LHCN-M2 (cell line): ENCODE measurements at regions not wholly inside any gene's neighbourhood (a gene's known extent, or its start where the extent isn't known, plus 50 kb on each side); places are given as distances from the start of the nearest gene placed in this dataset.

Source experiments
- DNase-seq: peaks from one replicate; pipeline ENCODE4 v3.0.0-alpha.2; 2012; ENCODE audit warnings: low read depth

DNA sequence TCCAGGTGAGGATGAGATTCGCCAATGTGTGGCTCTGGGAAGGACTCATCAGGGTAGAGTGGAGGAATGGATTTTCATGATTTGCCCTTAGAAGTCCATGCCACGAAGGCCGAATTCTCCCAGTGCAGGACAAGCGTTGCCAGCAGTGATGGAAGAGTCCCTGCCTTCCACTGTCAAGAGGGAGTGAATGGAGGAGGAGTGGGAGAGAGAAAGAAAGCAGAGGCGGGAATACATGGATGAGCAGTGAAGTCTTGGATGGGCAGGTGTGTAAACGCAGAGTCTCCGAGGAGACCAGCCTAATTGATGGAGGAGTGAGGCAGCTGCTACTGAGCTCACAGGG lies 419.2 kb downstream of the GLRX3 start:
- no peak for DNase-seq

- no peak for DNase-seq
These were observed 421.1 kb downstream of the GLRX3 start for GRCh38 chr10:130557181-130557845.

GRCh38 chr10:130558746-130559546 lies 422.8 kb downstream of the GLRX3 start:
- DNase-seq, result no peak

GRCh38 chr10:130559547-130559880 lies 423.3 kb downstream of the GLRX3 start:
- no peak for DNase-seq

GRCh38 chr10:130560116-130560515 lies 423.9 kb downstream of the GLRX3 start:
- DNase-seq, result no peak

DNA sequence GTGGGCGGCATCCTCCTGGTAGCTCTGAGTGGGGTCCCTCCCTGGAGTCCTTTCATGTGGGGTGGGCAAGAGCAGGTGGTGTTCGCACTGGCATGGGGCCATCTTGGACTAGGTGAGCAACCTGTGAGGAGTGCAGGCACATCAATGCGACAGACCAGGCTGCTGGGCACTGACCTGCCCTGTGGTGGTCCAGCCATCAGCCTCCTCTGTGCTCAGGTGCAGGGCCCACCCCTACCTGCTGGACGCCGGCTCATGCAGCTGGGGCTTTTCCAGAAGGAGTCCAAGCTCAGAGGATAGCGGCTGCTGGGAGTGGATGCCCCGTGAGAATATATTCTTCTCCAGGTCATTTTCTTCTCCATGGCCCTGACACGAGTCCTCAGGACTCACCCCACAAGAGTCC lies 424.4 kb downstream of the GLRX3 start:
- DNase-seq, result no peak

GRCh38 chr10:130561681-130562080 lies 425.5 kb downstream of the GLRX3 start:
- DNase-seq, result no peak

DNA sequence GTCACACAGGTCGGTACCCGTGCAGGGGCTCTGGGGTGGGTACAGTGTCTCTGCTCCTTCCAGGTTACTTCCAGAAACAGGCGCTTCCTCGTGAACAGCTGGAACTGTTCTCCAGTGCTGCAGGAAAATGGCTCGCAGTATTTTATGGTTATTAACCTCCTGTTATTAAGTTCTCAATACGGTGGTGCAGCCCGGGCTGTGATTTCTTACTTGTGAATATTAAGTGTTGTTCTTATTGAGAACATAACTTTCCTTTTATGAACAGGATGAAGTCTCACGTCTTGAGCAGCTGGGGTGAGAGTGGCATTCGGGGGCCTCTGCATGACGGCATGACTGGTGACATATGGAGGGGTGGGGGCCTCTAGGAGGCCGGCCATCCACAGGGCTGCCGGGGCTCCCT lies 430.8 kb downstream of the GLRX3 start:
- DNase-seq, result no peak

DNA sequence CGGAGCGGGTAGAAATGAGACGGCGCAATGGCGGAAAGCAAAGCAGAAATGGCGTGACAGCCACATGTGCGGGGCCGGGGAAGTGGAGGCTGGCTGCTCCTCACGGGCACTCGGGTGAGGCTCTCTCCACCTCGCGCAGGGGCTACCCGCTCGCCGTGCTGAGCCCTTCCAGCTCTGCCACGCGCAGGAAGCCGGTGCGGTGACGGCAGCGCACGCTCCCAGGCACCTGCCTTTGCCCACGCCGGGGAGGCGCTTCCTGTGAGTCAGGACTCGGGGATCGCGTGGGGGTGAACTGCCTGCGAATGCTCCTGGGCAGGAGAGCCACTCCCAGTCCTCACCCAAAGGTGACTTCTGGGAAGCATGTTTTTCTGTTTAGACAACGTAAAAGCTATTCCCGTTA lies 431.2 kb downstream of the GLRX3 start:
- no peak for DNase-seq

DNA sequence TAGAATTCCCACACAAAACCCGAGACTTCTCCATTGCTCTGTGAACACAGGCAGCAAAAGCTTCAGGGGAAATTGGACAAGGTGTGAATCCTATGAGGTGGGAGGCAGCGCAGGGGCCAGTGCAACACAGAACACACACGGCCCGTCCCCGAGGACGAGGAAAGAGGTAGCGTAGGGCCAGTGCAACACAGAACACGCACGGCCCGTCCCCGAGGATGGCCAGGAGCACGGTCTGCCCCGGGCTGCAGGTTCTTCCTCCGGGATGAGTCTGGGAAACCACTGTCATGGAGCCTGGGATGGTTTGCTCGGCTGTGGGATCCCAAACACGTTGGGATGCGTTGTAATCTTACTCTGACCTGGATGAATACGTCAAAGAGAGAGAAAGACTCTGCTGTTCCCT lies 432.1 kb downstream of the GLRX3 start:
- DNase-seq, result no peak

DNA sequence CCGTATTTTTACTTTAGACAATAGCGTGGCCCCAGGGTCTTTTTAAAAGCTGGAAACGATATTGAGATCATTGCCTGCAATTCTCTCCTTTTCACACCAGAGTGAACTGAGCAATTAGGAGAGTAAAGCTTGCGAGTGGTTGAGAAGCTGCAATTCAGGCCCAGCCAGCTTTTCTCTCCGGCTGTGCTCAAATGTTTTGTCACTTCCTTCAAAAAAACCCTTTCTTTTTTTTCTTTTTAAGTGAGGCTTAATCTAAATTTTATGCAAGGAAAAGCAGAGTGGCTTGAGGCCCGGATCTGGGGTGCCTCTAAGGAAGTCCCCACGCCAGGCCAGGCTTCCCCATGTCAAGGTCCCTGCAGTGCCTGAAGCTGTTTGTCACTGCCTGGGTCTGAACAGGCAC lies 433.9 kb downstream of the GLRX3 start:
- DNase-seq, result no peak

GRCh38 chr10:130571674-130572073 lies 435.5 kb downstream of the GLRX3 start:
- DNase-seq, result no peak

- no peak for DNase-seq
These were observed 437.3 kb downstream of the GLRX3 start for GRCh38 chr10:130573446-130573845.

- no peak for DNase-seq
These were observed 439.6 kb downstream of the GLRX3 start for GRCh38 chr10:130575756-130576285.

- no peak for DNase-seq
These were observed 440.2 kb downstream of the GLRX3 start for GRCh38 chr10:130576427-130576826.

DNA sequence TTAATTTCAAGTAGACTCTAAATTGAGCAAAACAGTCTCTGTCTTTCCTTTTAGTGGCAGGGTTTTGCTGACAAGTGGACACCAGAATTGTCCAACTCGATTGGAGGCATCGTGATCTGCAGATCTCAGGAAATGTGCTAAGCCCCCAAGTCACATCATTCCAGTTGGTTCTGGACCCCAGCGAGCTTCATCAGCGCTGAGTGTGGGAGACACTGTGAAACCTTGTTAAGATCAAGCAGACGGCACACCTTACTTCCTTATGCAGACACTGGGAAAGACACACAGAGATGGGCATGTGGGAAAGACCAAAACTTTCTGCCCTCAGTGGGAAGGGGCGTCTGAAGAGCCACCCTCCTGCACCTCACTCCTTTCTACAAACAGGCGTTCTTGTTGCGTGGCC lies 440.8 kb downstream of the GLRX3 start:
- no peak for DNase-seq

DNA sequence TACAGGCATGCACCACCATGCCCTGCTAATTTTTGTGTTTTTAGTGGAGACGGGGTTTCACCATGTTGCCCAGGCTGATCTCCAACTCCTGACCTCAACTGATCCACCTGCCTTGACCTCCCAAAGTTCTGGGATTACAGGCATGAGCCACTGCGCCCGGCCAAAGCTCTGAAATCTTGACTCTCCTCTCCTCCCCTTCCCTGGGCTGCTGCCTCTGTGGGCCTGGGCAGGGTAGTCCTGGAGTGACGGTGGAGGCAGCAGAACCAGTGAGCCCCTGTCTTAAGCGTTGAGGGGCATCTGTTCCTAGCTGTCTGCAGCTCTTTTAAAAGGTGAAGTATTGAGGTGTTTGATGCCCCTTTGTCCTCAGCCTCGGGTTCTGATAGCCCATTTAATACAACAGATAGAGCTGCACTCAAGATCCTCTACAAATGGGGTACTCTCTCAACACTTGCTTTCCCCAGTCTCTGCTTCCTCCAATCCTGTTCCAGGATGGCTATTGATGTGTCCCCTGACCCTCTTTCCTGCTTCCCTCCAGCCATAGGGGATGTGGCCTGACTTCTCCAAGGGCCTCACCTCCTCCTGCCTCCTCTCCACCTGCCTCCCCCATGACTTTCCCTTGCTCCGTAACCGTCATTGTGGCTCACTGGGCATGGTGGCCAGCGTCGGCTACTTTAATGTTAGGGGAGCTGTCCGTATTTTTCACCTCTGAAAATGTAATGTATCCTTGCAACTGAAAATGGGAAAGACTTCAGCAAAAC lies 442.5 kb downstream of the GLRX3 start:
- no peak for DNase-seq

GRCh38 chr10:130579913-130580312 lies 443.7 kb downstream of the GLRX3 start:
- no peak for DNase-seq

DNA sequence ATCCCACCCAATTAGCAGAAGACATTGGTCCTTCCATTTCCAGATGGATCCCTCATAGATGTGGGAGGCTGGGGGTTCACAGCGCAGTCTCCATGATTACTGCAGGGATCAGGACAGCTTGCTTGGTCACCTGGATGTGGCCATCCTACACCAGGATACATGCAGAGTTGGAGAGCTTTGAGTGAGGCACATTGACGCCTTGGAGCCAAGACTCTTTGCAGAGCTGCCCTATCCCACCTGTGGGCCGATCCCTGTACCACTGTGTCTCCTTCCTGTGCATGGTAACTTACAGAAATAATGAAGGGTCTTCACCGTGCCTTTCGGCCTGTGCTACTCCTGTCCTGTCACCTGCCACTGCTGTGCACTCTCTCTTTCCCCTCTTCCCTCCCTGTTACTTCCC lies 444.8 kb downstream of the GLRX3 start:
- no peak for DNase-seq

DNA sequence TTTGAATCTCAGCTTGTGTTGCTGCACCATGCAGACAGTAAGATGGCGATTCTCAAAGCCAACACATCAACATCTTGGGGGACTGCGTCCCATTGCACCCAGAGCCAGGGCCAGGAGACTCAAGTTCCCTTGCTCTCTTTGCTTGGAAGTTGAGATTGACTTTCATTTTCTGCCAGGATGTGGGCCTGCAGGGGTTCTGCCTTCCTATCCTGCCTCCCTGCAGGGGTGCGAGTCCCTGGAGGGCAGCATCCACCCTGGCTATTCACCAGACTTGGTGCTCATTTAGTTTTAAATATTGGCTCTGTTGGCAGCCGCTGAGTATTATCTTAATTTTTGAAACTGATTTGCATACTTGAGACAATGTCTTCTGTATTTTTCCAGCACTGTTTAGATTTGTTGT lies 451.5 kb downstream of the GLRX3 start:
- no peak for DNase-seq

- no peak for DNase-seq
These were observed 469.8 kb downstream of the GLRX3 start for GRCh38 chr10:130606001-130606405.

- no peak for DNase-seq
These were observed 471.2 kb downstream of the GLRX3 start for GRCh38 chr10:130607366-130607765.

- DNase-seq, result no peak
These were observed 475.0 kb downstream of the GLRX3 start for GRCh38 chr10:130611239-130611638.
